Motor neuron (in vitro differentiated cells): ENCODE measurements at regions not wholly inside any gene's neighbourhood (a gene's known extent, or its start where the extent isn't known, plus 50 kb on each side); places are given as distances from the start of the nearest gene placed in this dataset.
A peak's percentile ranks its signal among the peaks of the same experiment; 100 is the strongest.

ENCODE experiments used
- ATAC-seq, 8 experiments: fragments of 200-7000 bp; cut with Tn5 transposase; replicated peaks in 6 of 8; 2 replicates each; pipeline ENCODE4 v1.8.0; 2021; ENCODE audit warnings: mild to moderate bottlenecking in 8 of 8, moderate library complexity in 8 of 8
- H3K27ac ChIP-seq, 2 donors: fragments of 250-450 bp; sonication (Bioruptor Pico); 2 replicates each; pipeline ENCODE4 v1.9.0; 2021; ENCODE audit warnings: antibody characterized with exemption in 2 of 2, mild to moderate bottlenecking in 2 of 2, moderate library complexity in 1 of 2
- H3K4me1 ChIP-seq, 2 donors: fragments of 250-450 bp; sonication (Bioruptor Pico); replicated peaks in 1 of 2; 2 replicates each; pipeline ENCODE4 v1.6.1; 2021; ENCODE audit warnings: antibody characterized with exemption in 2 of 2, mild to moderate bottlenecking in 2 of 2, moderate library complexity in 1 of 2
- H3K4me3 ChIP-seq, 5 donors: fragments of 250-450 bp; sonication (Bioruptor Pico); 2 replicates each; pipeline ENCODE4 v1.9.0; 2021; ENCODE audit warnings: antibody characterized with exemption in 5 of 5, mild to moderate bottlenecking in 5 of 5, moderate library complexity in 4 of 5
- WGBS, 10 experiments: fragments of 450-650 bp; shearing (Covaris generic); methylation state at CpG; one replicate each; pipeline ENCODE4 v1.0.0; 2022; 5-methylcytosine and 5-hydroxymethylcytosine counted together
- in situ Hi-C, 9 experiments: fragments of 400-800 bp; cut with MboI; loops; one replicate each; pipeline ENCODE4 v1.15.0; 2021; ENCODE audit warnings: low sequenced_read_pairs in 9 of 9, low pct_unique_long_range_greater_than_20kb in 2 of 9; ENCODE audit not compliant: unreplicated experiment in 9 of 9

- H3K4me1 ChIP-seq, result no peaks in the 10 kb centered on the region
- ATAC-seq, result no peak
- in situ Hi-C loops, result no loop called here
- no peak overlapping the region for H3K27ac ChIP-seq
- no peak overlapping the region for H3K4me3 ChIP-seq
- WGBS, 10 experiments, result 10 to 100% (median 78%) methylated on average over 2 to 4 of the region's 4 CpGs
Measured at GRCh38 chr20:54713727-54714126, 238.3 kb downstream of the DOK5 start.

GRCh38 chr20:54711071-54711470 is 235.7 kb downstream of the DOK5 start:
- H3K4me3 ChIP-seq, result no peak overlapping the region
- WGBS, 10 experiments, result 5 to 100% (median 45%) methylated on average over 1 to 4 of the region's 4 CpGs
- in situ Hi-C loops, result no loop called here
- peak in 2 of 8 experiments; percentile 25 to 29 for ATAC-seq
- H3K27ac ChIP-seq, result no peak overlapping the region
- H3K4me1 ChIP-seq, result no peaks in the 10 kb centered on the region

GRCh38 chr20:54710341-54710740 is 234.9 kb downstream of the DOK5 start:
- no peak overlapping the region for H3K4me3 ChIP-seq
- no peaks in the 10 kb centered on the region for H3K4me1 ChIP-seq
- H3K27ac ChIP-seq, result no peak overlapping the region
- ATAC-seq, result no peak
- in situ Hi-C loops, result no loop called here
- WGBS, 10 experiments, result 0 to 100% (median 83%) methylated on average over 1 to 2 of the region's 2 CpGs; no CpG with 5 or more reads in 1 of the 10 experiments

GRCh38 chr20:54708229-54708628 is 232.8 kb downstream of the DOK5 start:
- Histone ChIP-seq H3K4me3 (no peak overlapping the region), H3K27ac (no peak overlapping the region), H3K4me1 (no peaks in the 10 kb centered on the region)
- no peak for ATAC-seq
- in situ Hi-C loops, result no loop called here

GRCh38 chr20:54707801-54708200 is 232.4 kb downstream of the DOK5 start:
- in situ Hi-C loops, result no loop called here
- Histone ChIP-seq H3K4me3 (no peak overlapping the region), H3K27ac (no peak overlapping the region), H3K4me1 (no peaks in the 10 kb centered on the region)
- no peak for ATAC-seq
- WGBS, 10 experiments, result 0 to 100% (median 37%) methylated on average over 1 of the region's 1 CpG; no CpG with 5 or more reads in 2 of the 10 experiments

- no peak for ATAC-seq
- WGBS, 10 experiments, result 0 to 95% (median 49%) methylated on average over 2 to 4 of the region's 4 CpGs
- H3K4me1 ChIP-seq, result no peaks in the 10 kb centered on the region
- H3K27ac ChIP-seq, result no peak overlapping the region
- in situ Hi-C loops, result no loop called here
- no peak overlapping the region for H3K4me3 ChIP-seq
Measured at GRCh38 chr20:54706581-54706980, 231.2 kb downstream of the DOK5 start.

GRCh38 chr20:54704032-54704635 is 228.7 kb downstream of the DOK5 start:
- Histone ChIP-seq H3K4me3 (no peak overlapping the region), H3K4me1 (no peaks in the 10 kb centered on the region), H3K27ac (no peak overlapping the region)
- no peak for ATAC-seq
- 0 to 95% (median 72%) methylated on average over 2 to 6 of the region's 6 CpGs for WGBS, 10 experiments
- in situ Hi-C loops, result no loop called here
